Stimulated activated CD4-positive, alpha-beta T cell treated with anti-CD3 and anti-CD28 coated beads, Interleukin-15, amount 100 ng/mL, for 24 hours (primary cell): ENCODE measurements at regions not wholly inside any gene's neighbourhood (a gene's known extent, or its start where the extent isn't known, plus 50 kb on each side); places are given as distances from the start of the nearest gene placed in this dataset.
A peak's percentile ranks its signal among the peaks of the same experiment; 100 is the strongest.

Experiments used
- DNase-seq: peaks from one replicate; pipeline ENCODE4 v3.0.0-alpha.2; 2020

DNA sequence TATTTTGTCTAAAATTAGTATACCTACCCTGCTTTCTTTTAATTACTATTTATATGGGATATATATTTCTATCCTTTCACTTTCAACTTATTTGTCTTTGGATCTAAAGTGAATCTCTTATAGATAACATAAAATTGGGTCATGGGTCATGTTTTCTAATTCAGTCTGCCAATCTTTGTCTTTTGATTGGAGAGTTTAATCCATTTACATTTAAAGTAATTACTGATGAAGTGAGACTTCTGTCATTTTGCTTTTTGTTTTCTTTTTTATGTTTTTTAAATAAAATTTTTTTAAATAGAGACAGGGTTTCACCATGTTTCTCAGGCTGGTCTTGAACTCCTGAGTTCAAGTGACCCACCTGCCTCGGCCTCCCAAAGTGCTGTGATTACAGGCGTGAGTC is 50.5 kb upstream of the PRDM1 start:
- no peak for DNase-seq

DNA sequence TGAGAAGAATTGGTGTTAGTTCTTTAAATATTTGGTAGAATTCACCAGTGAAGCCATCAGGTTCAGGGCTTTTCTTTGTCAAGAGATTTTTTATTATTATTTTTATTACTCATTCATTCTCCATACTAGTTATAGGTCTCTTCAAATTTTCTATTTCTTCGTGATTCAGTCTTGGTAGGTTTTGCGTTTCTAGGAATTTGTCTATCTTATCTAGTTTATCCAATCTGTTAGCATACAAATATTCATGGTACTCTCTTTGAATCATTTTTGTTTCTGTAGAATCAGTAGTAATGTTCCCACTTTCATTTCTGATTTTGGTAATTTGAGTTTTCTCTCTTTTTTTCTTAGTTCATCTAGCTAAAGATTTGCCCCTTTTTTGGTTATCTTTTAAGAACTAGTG is 52.3 kb upstream of the PRDM1 start:
- DNase-seq: no peak

DNA sequence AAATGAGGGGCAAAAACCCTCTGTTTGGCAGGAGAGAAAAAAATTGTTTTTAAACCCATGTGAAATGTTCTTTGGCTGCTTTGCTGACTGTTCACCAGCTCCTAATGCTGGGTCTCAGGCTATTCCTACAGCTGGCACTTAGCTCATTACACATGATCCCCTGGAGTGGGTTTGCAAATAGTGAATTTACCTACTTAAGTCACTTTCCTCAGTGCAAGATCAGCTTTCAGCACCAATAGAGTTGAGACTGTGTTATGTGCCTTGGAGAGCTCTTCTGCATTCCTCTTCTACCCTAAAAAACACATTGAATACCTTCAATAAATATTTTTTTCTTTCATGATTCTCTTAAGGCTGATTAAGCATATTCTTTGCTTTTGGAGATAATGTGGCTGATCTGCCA is 58.4 kb upstream of the PRDM1 start:
- no peak for DNase-seq

DNA sequence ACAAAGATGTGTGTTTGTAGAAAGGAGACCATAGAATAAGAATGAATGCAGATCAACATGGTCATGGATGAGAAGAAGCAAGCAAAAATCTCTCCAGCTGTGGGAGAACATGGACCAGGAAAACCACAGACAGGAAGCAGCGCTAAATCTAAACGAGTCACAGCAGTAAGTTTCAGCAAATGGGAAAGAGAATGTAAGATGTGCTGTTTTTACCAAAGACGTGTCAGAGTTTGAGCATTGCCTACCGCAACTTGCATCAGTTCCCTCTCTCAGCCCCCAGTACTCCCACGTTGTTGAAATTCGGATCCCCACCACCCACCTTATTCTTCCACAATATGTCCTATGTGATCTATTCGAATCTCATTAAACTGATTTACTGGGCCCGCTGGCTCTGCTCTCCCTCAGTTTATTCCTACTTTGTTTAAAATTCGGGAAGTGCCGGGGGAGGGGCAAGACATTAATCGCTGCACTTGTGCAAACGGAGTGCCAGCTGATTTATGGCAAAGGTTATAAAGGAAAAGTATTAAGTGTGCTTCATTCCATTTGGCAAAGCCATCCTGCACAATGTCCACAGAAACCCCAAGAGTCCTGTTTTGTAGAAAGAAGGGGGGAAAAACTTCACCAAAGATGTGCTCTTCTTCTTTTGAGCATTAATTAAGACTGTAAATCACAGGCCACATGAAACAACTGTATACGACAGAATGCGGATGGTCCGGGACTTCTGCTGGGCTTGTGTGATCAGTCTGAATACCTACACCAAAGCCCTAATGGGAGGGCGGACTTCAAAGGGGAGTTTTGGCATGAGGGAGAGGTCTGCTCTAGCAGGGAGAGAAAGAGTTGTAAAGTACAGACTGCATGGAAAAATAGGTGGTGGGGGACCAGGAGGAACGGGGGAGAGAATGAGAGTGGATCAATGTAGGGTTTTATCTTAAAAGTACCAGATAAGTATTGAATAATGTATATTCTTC is 59.1 kb upstream of the PRDM1 start:
- DNase-seq: no peak

DNA sequence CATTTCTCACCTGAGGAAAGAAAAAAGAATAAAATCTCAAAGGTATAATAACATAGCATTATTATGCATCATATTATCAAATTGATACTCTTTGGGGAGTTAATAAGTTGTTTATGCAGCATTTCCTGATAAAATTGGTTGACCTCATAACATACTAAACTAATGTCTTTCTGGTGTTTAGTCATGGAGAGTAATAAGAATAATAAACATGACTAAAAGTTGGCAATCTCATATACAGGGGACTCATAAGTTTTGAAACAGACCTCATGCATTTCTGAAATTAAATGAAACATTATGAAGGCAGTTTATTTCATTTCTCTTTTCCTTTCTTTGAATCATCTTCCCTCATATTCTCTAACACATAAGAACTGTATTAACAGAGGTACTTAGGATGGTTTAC is 60.5 kb upstream of the PRDM1 start:
- DNase-seq: no peak

DNA sequence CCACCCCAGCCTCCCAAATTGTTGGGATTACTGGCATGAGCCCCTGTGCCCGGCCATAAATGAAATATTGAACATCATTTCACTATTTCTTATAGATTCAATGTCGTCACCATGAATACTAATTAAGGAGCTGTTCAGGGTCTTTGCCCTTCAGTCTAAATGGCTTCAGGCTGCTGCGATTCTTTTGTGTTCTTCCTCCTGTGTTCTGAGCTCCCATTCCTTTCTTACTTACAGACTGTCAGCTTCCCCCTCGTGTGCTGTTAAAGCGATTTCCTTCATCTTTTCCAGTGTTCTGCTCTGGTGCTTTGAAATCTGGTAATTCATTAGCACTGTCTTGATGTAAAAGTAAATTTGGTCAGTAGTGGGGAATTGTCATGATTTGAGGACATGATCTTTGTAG is 63.3 kb upstream of the PRDM1 start:
- no peak for DNase-seq

DNA sequence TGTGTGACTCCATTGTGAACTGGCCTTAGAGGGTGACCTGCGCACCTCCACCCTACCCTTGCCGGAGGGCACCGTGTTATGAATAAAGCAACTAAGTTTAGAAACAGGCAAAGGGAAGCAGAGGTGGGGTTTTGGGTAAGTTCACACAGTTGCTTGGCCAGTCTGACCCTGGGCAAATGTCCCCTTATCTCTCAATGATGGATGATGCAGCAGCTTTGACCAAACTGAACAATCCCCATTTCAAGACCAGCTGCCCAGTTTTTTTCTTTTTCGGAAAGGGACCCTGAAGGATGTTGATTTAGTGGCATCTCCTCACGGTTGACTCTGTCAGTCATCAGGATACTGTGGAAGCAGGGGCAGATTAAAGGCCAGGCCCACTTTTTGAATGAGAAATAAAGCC is 68.7 kb upstream of the PRDM1 start:
- DNase-seq: no peak

DNA sequence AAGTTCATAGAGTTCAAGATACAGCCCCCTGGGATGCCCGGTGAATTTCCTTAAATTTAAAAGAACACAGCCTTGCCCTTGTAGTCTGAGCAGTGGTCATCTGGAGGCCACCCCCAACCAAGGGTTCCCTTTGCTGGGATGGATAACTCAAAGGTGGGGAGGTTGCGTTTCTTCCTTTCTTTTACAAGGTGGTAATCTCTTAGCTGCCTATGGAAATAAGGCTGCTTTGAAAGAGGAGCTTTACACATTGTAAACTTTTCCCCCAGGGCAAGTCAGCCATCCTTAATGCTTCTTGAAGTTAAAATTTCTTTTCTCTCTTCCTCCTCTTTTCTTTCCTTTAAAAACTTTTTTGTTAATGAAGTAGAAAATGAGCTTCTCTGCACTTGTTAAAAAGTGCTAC is 71.2 kb upstream of the PRDM1 start:
- no peak for DNase-seq

DNA sequence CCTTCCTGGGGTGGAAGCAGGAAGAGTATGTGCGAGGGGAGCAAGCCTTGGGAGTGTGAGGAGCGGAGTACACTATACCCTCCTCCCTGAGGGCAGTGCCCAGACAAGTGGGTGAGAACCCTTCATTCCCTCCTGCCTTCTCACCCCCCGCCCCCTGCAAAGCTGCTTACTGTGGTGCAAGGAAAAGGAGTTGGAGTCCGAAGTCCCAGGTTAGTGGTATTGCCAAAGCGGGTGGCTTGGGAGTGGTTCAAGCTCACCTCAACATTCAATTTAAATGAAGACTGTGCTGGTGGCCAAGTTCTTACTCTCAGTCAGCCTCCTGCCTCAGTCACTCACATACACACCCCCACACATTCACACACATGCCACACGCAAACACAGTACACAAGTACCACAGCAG is 74.7 kb upstream of the PRDM1 start:
- DNase-seq: no peak

DNA sequence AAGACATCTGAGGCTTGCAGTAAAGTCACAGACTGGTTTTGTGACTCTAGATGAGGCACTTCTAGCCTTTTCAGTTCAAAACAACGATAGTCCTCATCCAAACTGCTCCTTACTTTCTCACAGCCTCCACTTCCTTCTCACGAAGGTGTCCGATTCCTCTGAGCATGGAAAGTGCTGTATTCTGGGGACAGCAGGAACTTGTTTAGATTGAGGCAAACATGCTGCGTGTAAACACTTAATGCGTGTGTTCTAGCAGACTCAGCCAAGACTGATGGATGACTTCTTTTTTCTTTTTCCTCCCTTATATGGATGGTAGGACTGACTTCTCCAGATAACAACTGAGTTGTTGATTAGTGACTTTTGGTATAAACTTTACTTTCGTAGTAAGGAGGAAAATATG is 80.2 kb upstream of the PRDM1 start:
- no peak for DNase-seq

DNA sequence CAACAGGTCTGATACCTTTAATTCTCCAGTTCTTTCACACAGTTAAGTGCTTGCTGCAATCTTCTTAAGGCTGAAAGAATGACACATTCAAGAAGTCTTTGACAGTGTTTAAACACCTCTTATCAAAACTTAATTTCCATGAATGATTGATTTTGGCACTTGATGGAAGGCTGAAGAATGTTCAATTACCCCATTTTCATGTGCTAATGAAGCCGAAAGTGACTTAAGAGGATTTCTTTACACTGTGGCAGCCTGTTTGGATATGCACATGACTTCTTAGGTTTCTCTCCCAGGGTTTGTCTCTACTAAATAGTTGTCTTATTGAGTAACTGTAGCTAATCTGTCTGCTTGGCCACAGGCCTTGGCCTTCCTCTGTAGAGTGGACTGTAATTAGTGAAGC is 81.1 kb upstream of the PRDM1 start:
- DNase-seq: no peak

DNA sequence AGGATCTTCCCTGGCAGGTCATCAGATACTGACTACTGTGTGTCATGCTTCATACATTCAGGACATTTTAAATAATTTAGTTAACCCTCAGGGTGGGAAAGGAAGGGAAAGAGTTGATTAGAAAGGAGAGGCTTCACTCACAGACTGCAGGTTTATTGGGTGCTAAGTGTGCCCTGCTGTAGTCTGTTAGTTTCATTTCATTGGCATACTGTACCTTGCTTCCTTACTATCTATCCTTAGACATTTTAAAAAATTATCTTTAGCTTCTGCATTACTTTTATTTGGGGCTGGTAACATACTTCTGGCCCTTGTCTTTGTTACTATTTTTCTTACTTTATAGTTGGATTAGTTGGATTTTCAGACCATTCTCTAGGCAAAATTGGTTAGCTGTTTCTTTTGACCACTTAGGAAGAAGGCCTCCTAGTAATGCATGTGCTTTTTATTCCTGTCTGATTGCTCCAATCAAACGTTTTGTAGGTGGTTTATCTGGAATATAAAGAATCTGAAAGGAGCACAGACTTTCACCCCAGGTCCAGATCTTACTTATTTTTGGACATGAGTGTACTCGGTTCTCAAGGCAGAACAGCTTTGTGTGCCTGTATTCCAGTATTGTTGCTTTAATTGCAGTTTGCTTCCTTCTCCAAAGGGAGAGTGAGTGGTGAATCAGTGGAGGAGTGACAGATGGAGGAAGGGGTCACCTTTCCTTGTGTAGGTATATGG is 82.7 kb upstream of the PRDM1 start:
- DNase-seq: no peak

DNA sequence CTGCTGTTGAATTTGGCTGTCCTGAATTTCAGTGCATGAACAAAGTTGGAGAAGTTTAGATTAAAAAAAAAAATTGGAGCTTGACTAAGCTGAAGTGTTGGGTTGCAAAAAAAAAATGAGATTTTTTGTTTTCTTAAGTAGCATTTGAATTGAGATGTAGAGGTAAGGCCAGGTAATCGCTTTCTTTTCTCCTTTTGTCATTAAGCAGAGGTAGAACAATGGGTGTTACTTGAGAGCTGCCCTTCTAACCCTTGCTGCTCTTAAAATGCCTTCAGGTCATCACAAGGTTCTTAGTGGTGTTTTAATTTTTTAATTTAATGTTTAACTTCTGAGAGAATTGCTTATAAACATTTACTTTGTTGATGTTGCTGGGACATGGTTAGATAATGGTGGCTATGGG is 84.1 kb upstream of the PRDM1 start:
- DNase-seq: no peak

DNA sequence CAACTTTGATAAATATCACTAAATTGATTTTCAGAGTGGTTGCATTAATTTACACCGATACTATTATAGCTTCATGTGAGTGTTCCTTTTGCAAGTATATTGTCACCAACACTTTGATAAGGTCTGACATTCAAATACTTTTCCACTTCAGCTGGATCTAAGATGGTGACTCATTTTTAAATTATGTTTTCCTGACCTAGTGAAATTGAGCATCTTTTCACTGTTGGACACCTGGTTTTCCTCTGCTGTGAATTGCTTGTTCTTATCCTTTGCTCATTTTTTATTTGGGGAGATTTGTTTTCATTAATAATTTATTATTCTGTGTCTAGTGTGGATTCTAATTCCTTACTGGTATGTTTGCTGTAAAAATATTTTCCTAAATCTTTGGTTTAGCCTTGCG is 85.2 kb upstream of the PRDM1 start:
- no peak for DNase-seq

DNA sequence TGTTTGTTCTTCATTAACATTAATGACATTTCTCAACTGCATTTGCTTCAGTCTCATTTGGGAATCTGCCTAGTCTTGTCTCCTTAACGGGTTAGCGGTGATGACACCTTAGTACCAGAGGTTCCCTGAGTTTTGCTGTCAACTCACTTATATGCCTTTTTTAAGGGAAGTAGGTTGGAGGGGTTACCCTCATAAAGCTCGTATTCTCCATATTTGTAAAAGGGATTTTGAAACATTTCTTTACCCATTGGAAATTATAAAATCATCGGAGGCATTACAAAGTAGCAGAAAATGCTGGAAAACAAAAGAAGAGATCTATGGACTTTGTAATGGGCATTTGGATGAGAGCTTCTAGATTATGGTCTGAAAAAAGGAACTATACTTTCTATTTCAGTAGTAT is 88.7 kb upstream of the PRDM1 start:
- DNase-seq: no peak

DNA sequence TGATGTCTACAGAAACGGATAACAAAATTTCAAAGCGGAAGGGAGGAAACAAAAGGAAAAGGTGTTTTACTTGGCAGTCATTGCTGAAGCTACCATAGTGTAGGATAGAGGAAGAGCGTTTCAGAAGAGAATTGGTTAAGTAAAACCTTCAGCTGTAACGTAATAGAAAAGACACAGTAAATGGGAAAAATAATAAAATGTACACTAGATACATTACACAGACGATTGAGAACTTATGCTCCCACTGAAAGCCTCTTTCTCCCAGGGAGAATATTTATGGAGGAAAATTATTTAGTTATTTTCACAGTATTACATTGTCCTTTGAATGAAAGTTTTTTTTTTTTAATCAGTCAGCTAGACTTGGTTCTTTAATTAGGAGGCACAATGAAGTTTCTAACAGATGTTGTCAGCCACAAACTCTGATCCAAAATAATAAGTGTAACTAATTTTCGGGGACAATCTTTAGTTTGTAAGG is 90.7 kb upstream of the PRDM1 start:
- no peak for DNase-seq

DNA sequence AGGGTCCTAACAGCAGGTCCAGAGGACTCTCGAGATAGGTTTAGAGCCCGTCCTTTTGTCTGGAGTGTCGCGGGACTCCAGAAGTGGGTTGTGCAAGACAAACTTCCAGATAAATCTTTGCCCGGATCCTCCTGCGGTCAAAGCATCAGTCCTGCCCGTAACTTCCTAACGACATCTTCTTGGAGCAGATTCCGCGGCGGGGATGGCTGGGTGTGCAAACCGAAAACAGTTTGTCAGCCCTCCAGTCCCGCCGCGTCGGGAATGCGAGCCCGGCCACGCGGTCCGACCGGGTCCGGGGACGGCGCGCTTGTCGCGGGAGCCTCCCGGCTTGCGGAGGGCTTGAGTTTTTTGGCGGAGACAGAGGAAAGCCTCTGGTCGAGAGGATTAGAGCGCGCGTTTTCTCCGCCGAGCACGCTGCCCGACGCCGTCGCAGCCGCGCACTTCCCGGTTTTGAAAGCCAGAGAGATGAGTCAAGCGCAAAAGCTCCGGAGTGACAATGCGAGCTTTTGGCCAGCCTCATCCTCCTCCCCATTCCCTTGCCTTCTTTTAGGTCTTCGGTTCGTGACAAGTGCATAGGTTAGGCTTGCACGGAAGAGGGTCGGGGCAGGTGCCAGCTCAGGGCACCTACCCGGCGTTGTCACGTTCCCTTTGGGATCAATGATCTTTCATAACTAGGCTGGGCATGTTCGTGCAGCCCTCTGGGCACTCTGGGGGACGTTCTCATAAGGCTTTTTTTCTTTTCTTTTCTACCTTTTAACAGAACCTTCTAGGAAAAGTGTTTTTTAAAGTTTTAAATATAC is 91.3 kb upstream of the PRDM1 start:
- DNase-seq: peak; percentile 73

DNA sequence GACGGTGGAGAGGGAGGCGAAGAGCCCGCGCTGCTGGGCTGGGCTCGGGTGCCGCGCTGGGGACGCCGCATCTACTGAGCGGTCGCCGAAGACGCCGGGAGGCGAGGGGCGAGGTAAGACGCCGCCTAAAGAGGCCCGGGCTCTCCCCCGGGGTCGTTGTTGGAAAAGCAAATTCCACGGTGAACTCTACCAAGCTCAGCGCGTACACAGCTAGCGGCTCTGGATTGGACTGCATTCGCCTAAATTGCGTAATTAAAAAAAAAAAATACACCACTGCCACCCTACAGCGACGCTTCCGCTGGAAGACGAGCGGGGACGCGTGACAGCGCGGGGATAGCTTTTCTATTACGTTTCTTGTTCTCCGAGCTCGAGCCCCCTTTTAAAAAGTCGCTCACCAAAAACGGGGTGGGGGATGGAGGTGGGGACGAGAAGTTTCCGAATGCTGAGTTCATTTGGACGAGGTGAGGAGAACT is 92.0 kb upstream of the PRDM1 start:
- peak; percentile 57 for DNase-seq

DNA sequence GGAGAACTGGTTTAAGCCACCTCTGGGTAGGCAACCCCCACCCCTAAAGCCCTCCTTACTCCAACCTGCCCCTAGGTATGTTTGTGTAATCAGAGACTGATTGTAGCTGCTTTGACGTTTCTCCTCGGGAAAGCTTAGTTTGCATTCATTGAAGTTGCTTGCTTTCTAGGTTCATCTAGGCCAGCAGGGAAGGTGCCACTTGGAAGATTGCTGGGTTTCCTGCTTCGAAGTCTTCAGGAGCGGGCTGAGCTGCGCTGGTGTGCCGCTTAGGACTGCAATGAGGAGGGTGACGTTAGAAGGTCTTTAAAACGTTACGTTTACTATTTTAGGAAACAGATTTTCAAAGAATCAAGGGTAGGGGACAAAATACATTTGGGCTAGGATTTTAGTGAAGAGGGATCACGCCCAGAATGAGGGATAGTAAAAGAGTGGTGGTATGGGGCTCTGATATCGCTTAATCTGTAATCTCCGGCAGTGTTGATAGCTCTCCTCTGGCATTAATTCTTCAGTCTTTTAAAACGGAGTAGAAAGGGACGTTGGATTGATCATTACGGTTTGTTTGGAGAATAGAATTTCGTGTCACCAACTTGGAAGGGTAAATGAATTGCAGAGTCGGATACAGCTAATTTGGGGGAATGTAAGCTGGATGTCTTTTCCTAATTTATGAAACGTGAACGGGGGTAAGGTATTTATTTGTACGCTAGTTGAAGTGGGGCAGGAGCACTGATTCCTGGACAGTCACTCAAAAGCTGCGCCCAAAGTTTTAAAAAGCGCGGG is 92.6 kb upstream of the PRDM1 start:
- no peak for DNase-seq

DNA sequence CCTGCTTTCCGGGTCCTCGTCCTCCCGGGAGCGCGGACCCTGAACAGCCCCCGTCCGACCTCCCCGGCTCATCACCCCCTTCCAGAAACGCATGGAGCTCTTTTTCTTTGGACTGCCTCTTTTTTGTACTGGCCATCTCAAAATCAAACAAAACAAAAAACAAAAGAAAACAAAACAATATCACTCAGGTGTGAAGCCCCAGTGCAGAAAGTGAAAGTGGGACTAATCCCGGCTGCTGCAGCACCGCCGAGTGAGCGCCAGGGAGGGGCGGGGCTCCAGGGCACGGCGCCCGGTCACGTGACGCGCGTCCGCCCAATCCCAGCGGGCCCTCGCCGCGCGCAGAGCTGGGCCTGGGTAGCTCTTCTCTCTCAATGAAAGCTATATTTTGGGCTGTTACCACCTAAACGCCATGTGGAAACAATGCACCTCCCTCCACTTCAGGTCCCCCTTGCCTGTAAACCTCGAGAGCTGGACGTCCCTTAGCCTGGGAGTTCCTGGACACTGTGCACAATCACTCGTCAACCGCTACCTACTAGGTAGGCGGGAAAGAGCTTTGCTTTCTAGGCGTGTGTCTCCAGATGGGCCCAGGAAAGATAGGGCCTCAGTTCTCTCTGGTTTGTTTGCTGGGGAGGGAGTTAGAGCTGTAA is 93.7 kb upstream of the PRDM1 start:
- DNase-seq: peak; percentile 91

DNA sequence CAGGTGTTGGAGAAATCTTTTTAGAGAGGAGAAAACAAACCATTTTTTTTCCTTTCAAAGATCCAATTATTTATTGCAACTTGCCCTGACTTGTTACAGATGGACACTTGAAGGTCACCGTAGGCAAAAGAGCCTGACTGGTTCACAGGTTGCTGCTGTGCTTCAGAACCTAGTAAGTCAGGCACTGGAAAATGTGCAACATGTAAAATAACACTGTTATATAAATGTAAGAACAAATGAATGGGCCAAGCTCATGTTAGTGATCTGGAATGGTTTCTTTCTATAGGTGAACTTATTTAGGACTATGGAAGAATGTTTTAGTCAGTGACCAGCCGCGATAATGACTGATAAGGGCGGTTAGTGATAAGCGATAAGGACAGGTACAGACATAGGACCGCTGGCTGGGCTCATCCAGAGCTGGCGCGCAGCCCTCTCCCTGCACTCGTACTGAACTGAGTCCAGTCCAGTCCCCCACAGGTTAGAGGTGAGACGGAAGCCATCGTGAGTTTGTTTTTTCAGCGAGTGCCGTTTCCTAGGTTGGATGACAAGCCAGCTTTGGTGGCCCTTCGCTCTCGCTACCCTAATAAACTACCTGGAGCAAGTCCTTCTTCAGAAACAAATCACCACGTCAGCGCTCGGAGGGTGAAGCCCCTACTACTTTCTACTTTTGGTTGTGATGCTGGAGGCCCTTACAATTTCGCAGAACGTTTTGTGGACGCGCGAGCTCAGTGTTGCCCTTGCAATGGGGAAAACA is 94.4 kb upstream of the PRDM1 start:
- peak; percentile 39 for DNase-seq
